ENCODE measurements at regions not wholly inside any gene's neighbourhood (a gene's known extent, or its start where the extent isn't known, plus 50 kb on each side); places are given as distances from the start of the nearest gene placed in this dataset.

GRCh38 chr13:40269086-40269485 is 397.4 kb downstream of the FOXO1 start:
- no peak for DNase-seq (ENCODE audit: low read depth in 4 of 4, low spot score in 3 of 4)

GRCh38 chr13:40270726-40271125 is 395.7 kb downstream of the FOXO1 start:
- no peak for DNase-seq (ENCODE audit: low read depth in 4 of 4, low spot score in 3 of 4)

DNA sequence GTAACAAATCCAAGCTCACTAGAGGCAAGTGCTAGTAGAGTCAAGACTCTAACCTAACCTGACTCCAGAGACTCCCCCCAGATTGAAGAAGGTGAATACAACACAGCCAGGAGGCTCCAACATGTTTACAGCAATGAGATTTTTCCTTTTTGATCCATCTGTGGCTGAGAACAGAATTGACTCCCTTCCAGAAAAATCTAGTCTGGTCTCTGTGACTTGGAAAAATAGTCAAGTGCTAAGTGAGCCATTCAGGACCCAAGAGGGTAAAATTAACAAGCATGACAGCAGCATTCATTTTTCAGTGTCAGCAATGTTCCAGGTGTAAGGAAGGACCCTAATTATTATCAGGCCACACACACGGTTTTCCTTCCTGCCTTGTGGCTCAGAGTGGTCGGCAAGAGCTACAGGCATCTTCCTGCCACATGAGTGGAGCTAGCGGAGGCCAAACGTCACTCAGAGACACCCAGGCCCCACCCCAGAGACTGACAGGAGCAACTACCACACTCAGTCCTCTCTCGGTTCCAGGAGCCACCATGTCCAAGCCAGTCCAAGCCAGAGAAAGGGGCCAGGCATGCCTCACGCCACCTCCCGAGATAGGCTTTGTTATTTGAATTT is 395.1 kb downstream of the FOXO1 start:
- DNase-seq (ENCODE audit: low read depth in 4 of 4, low spot score in 3 of 4) = no peak

GRCh38 chr13:40271931-40272775 is 394.3 kb downstream of the FOXO1 start:
- DNase-seq (ENCODE audit: low read depth in 4 of 4, low spot score in 3 of 4) = no peak

DNA sequence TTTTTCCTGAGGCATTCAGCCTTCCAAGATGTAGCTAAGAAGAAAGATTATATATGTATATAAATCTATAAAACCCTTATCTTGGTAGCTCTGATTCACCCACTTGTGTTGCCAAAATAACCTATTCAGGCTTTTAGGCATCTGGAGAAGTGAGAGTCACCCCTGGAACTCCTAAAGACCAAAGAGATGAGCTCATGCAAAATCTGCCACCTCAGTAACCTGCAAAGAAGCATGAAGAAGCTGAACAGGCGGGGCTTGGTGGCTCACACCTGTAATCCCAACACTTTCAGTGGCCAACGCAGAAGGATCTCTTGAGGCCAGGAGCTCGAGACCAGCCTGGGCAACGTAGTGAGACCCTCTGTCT is 393.7 kb downstream of the FOXO1 start:
- no peak for DNase-seq (ENCODE audit: low read depth in 4 of 4, low spot score in 3 of 4)

DNA sequence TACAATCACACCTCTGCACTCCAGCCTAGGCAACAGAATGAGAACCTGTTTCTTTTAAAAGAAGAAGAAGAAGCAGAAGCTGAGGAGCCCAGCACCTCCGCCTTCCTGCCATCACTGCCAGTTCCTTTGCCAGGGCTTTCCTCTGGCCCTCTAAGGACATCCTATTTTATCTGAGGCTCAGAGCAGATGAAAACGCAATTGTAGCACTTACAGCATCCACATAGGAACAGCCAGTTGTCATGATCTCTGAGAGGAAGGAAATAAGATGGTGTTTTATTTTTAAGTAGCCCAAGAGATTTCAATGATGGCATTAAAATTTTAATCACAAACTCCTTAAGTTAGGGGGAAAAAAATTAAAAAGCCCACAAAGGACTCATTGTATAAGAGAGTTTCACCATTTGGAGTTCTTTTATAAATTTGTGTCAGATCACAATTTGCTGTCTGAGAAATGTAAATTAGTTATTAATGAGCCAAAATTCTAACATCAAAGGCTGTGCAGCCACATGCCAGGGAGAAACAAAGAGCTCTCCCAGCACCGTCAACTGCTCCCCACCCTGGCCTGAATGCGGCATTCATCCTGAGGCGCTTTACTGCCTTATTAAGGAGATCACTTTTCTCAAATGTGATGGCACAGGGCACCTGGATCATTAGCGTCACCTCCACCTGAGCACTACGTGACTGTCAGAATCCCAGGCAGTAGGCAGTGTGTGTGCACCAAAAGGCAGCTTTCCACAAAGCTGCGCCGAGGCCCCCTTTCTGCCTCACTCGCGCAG is 393.0 kb downstream of the FOXO1 start:
- no peak for DNase-seq (ENCODE audit: low read depth in 4 of 4, low spot score in 3 of 4)

- DNase-seq (ENCODE audit: low read depth in 4 of 4, low spot score in 3 of 4) = no peak
Measured at GRCh38 chr13:40274103-40274502, 392.3 kb downstream of the FOXO1 start.

- no peak for DNase-seq (ENCODE audit: low read depth in 4 of 4, low spot score in 3 of 4)
Measured at GRCh38 chr13:40275155-40275554, 391.3 kb downstream of the FOXO1 start.

GRCh38 chr13:40275636-40276035 is 390.8 kb downstream of the FOXO1 start:
- no peak for DNase-seq (ENCODE audit: low read depth in 4 of 4, low spot score in 3 of 4)

DNA sequence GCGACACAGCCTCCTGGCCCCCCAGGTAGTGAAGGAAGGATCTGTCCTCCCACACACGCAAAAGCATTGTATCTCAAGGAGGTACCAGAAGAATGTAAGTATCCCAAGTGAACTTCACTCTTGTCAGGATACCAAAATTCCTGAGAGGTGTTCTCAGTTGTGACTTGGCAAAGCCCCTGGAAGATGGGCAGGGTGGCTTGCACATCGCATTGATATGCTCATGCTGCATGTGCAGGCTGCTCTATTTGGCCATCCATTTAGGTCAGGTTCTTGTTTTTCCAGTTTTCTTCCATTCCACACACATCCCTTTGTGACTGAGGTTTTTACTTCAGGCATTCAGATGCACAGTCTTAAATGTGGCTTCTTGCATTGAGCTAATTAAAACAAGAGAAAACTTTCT is 382.8 kb downstream of the FOXO1 start:
- no peak for DNase-seq (ENCODE audit: low read depth in 4 of 4, low spot score in 3 of 4)

- DNase-seq (ENCODE audit: low read depth in 4 of 4, low spot score in 3 of 4) = no peak
Measured at GRCh38 chr13:40285634-40286033, 380.8 kb downstream of the FOXO1 start.

DNA sequence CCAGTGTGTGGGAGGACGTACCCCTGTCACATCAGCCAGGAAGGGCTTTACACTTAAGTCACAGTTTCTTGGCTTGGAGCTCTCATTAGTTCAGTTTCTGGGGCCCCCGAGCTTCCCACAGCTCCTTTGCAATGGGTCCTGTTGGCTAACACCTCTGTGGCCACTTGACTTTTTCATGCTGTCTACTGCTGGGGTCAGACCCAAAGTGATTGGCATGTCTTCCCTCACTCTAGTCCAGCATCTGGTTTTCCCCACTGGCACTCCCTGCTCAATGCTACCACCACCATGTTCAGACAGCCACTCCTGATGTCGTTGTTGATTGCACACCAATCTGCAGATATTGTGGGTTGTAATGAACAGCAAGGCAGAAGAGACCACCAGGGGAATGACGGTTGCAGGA is 379.0 kb downstream of the FOXO1 start:
- DNase-seq (ENCODE audit: low read depth in 4 of 4, low spot score in 3 of 4) = no peak

- no peak for DNase-seq (ENCODE audit: low read depth in 4 of 4, low spot score in 3 of 4)
Measured at GRCh38 chr13:40288259-40288658, 378.2 kb downstream of the FOXO1 start.

- DNase-seq (ENCODE audit: low read depth in 4 of 4, low spot score in 3 of 4) = no peak
Measured at GRCh38 chr13:40290758-40291157, 375.7 kb downstream of the FOXO1 start.

DNA sequence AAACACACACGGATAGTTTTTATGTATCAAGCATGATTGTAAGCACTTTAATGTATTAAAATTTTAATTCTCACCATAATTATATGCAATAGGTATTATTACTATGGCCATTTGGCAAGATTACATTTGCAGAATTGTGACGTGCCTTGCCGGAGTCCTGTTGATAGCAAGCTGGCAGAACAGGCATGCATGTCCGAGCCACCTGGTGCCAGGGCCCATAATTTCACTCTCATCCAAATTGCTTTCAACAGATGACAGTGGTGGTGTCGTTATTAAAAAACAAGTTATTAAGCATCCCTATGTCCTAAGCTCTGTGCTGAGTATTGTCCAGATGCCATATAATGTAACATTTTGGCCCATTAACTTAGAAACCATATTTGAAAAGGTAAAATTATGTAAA is 374.3 kb downstream of the FOXO1 start:
- no peak for DNase-seq (ENCODE audit: low read depth in 4 of 4, low spot score in 3 of 4)

- DNase-seq (ENCODE audit: low read depth in 4 of 4, low spot score in 3 of 4) = no peak
Measured at GRCh38 chr13:40292536-40292935, 373.9 kb downstream of the FOXO1 start.

- DNase-seq (ENCODE audit: low read depth in 4 of 4, low spot score in 3 of 4) = no peak
Measured at GRCh38 chr13:40302351-40302750, 364.1 kb downstream of the FOXO1 start.

DNA sequence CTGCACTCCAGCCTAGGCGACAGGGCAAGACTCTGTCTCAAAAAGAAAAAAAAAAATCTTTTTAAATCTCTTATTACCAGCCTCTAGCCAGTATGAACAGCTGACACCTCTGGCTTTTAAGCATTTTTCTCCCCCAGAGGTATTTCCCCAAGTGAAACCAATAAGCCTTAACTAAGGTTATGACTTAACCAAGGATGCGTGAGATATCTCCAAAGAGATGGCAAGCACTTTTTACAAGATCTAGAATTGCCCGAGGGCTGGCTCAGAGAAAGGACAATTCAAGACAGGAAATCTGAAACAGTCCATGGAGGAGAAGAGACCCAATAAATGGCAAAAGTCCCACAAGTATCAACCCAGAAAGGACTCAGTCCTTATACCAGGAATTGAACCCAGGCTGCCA is 362.1 kb downstream of the FOXO1 start:
- DNase-seq (ENCODE audit: low read depth in 4 of 4, low spot score in 3 of 4) = no peak

GRCh38 chr13:40306817-40307216 is 359.6 kb downstream of the FOXO1 start:
- no peak for DNase-seq (ENCODE audit: low read depth in 4 of 4, low spot score in 3 of 4)

GRCh38 chr13:40309881-40310280 is 356.6 kb downstream of the FOXO1 start:
- DNase-seq (ENCODE audit: low read depth in 4 of 4, low spot score in 3 of 4) = no peak

- no peak for DNase-seq (ENCODE audit: low read depth in 4 of 4, low spot score in 3 of 4)
Measured at GRCh38 chr13:40311356-40312101, 354.9 kb downstream of the FOXO1 start.

Data from right renal pelvis (tissue), 4 donors.